ENCODE measurements at regions not wholly inside any gene's neighbourhood (a gene's known extent, or its start where the extent isn't known, plus 50 kb on each side); places are given as distances from the start of the nearest gene placed in this dataset.

DNA sequence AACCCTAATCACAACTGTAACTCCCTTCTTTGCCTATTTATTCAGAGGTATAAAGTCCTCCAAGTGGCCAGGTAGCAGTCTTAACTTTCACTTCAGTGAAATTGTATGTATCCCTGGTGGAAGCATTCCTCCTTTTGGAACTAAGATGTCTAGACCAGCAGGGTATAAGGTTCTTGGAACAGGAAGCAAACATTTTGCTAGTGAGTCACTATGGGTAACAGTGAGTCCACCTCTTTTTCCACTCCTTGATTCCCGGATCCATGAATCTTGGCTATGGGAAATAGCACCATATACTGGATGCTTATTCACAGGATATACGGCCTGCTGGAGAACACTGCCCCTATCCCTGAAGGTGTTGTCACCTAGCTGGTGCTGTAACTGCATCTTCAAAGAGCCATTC, 80.2 kb downstream of the KCNA5 start:
- Histone ChIP-seq H3K27ac (no peak overlapping the region), H3K36me3 (no peaks in the 10 kb centered on the region), H3K9me3 (no peaks in the 10 kb centered on the region), H3K4me1 (replicated peaks) (no peaks in the 10 kb centered on the region), H3K4me3 (no peak overlapping the region), H3K27me3 (replicated peaks; ENCODE audit: insufficient read depth) (no peaks in the 10 kb centered on the region)
- 84% methylated on average over 2 of the region's 2 CpGs for WGBS
- DNase-seq (ENCODE audit: low spot score) = no peak
- TF ChIP-seq POLR2AphosphoS5 (IDR thresholded peaks at IDR 0.05) (no peak), POLR2A (IDR thresholded peaks at IDR 0.05) (no peak)
- TF ChIP-seq, protein P1, sequence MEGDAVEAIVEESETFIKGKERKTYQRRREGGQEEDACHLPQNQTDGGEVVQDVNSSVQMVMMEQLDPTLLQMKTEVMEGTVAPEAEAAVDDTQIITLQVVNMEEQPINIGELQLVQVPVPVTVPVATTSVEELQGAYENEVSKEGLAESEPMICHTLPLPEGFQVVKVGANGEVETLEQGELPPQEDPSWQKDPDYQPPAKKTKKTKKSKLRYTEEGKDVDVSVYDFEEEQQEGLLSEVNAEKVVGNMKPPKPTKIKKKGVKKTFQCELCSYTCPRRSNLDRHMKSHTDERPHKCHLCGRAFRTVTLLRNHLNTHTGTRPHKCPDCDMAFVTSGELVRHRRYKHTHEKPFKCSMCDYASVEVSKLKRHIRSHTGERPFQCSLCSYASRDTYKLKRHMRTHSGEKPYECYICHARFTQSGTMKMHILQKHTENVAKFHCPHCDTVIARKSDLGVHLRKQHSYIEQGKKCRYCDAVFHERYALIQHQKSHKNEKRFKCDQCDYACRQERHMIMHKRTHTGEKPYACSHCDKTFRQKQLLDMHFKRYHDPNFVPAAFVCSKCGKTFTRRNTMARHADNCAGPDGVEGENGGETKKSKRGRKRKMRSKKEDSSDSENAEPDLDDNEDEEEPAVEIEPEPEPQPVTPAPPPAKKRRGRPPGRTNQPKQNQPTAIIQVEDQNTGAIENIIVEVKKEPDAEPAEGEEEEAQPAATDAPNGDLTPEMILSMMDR (IDR thresholded peaks at IDR 0.05) = no peak
- intact Hi-C loops (cut with DNase I) = no loop called here

DNA sequence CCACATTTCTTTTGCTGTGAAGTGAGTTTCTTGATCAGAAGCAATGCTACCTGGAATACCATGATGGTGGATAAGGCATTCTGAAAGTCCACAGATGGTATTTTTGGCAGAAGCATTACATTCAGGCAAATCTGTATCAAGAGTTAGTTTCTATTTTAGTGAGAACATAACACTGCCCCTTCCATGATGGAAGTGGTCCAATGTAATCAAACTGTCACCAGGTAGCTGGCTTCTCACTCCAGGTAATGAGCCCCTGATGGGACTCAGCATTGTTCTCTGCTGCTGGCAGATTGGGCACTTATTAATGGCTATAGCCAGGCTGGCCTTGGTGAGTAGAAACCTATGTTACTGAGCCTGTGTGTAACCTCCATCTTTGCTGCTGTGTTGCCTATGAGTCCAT, 80.7 kb downstream of the KCNA5 start:
- Histone ChIP-seq H3K27ac (no peak overlapping the region), H3K27me3 (replicated peaks; ENCODE audit: insufficient read depth) (no peaks in the 10 kb centered on the region), H3K4me1 (replicated peaks) (no peaks in the 10 kb centered on the region), H3K9me3 (no peaks in the 10 kb centered on the region), H3K4me3 (no peak overlapping the region), H3K36me3 (no peaks in the 10 kb centered on the region)
- intact Hi-C loops (cut with DNase I) = no loop called here
- no peak for DNase-seq (ENCODE audit: low spot score)
- TF ChIP-seq POLR2AphosphoS5 (IDR thresholded peaks at IDR 0.05) (no peak), POLR2A (IDR thresholded peaks at IDR 0.05) (no peak)

DNA sequence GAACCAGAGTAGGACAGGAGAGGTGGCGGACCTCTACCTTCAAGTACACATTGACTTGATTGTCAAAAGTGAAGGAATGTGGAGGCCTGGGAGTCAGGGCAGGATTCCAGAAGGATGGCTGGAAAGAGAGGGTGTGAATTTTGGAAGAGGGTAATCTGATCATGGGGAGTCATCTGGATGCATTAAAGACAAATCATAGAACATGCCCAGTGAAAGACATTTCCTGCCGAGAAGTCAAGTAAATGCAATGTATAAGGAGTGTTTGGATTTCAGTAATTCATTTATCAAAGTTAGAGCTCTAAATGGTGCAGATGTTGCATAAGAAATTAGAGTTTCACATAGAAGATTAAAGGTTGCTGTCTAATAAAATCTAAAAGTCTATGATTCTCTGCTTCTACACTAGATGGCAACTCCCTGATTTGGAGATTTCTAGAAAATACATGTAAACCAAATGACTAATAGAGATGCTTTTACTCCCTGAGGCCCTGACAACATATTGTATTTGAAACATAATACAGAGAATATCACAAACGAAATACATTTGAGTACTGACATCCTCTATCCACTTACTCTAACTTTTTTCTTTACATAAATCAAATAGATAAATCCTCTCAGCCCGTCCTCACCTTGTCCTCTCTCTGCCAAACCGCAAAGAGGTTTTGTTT, 91.3 kb downstream of the KCNA5 start:
- Histone ChIP-seq H3K36me3 (no peaks in the 10 kb centered on the region), H3K4me3 (no peak overlapping the region), H3K9me3 (no peaks in the 10 kb centered on the region), H3K27me3 (replicated peaks; ENCODE audit: insufficient read depth) (no peaks in the 10 kb centered on the region), H3K27ac (no peak overlapping the region), H3K4me1 (replicated peaks) (no peaks in the 10 kb centered on the region)
- TF ChIP-seq, protein P1 (IDR thresholded peaks at IDR 0.05) = no peak
- TF ChIP-seq POLR2AphosphoS5 (IDR thresholded peaks at IDR 0.05) (no peak), POLR2A (IDR thresholded peaks at IDR 0.05) (no peak)
- intact Hi-C loops (cut with DNase I) = no loop called here
- no peak for DNase-seq (ENCODE audit: low spot score)
- WGBS = 41% methylated on average over 5 of the region's 5 CpGs

DNA sequence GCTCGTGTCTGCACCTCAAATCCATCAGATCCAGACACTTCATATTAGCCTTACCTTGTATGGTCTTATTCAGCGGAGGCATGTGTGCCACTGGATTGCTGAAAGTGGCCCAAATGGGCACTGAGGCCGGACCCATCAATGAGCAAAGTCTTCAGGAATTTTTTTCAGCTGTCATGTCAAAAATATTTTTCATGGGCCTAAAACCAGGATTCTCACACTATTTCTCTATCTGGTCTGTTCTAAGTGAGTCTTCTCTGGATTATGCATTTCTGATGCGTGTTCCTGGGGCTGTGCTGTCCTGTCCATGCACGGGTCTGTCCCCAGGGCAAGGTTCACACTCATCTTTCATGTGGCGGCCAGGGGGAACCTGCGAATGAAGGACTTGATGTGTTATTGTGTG, 94.6 kb downstream of the KCNA5 start:
- TF ChIP-seq, protein P1 (IDR thresholded peaks at IDR 0.05) = no peak
- no peak for TF ChIP-seq POLR2A (IDR thresholded peaks at IDR 0.05)
- no peak for TF ChIP-seq POLR2AphosphoS5 (IDR thresholded peaks at IDR 0.05)
- Histone ChIP-seq H3K27me3 (replicated peaks; ENCODE audit: insufficient read depth) (no peaks in the 10 kb centered on the region), H3K27ac (no peak overlapping the region), H3K36me3 (no peaks in the 10 kb centered on the region), H3K4me1 (replicated peaks) (no peaks in the 10 kb centered on the region), H3K9me3 (no peaks in the 10 kb centered on the region), H3K4me3 (no peak overlapping the region)
- intact Hi-C loops (cut with DNase I) = no loop called here
- DNase-seq (ENCODE audit: low spot score) = no peak
- WGBS = 71% methylated on average over 7 of the region's 7 CpGs

DNA sequence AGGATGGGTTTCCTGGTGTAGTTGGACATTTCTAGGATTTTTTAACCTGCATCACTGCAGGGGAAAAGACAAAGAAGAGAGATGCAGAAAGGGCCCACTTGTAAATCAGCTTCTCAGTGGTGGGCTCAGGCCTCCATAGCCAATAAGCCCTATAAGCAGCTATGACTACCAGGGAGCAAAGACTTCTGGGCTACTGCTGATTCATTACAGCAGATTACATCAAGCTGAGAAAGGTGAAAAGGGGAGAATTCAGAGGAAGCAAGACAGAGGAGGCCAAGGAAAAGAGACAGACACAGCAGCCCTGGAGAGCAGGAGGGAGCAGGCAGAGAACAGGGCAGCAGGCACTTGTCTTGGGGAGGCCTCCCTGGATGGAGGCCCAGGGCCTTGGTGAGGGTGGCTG, 95.2 kb downstream of the KCNA5 start:
- intact Hi-C loops (cut with DNase I) = no loop called here
- no peaks in the 10 kb centered on the region for H3K4me1 ChIP-seq (replicated peaks)
- TF ChIP-seq POLR2AphosphoS5 (IDR thresholded peaks at IDR 0.05) (no peak), POLR2A (IDR thresholded peaks at IDR 0.05) (no peak)
- TF ChIP-seq, protein P1 (IDR thresholded peaks at IDR 0.05) = no peak
- H3K9me3 ChIP-seq = no peaks in the 10 kb centered on the region
- H3K27ac ChIP-seq = no peak overlapping the region
- H3K4me3 ChIP-seq = no peak overlapping the region
- no peaks in the 10 kb centered on the region for H3K27me3 ChIP-seq (replicated peaks; ENCODE audit: insufficient read depth)
- no peaks in the 10 kb centered on the region for H3K36me3 ChIP-seq
- DNase-seq (ENCODE audit: low spot score) = no peak
